Right lung (tissue), 2 donors: ENCODE measurements at regions not wholly inside any gene's neighbourhood (a gene's known extent, or its start where the extent isn't known, plus 50 kb on each side); places are given as distances from the start of the nearest gene placed in this dataset.
"Not testable (repeated sequence)": the region's sequence is repeated elsewhere in the genome, so short reads cannot be mapped to it uniquely, and the experiment has no call there.

ENCODE experiments used
- DNase-seq, 2 donors: peaks; one replicate each; pipeline ENCODE4 v3.0.0-alpha.2; 2013

DNA sequence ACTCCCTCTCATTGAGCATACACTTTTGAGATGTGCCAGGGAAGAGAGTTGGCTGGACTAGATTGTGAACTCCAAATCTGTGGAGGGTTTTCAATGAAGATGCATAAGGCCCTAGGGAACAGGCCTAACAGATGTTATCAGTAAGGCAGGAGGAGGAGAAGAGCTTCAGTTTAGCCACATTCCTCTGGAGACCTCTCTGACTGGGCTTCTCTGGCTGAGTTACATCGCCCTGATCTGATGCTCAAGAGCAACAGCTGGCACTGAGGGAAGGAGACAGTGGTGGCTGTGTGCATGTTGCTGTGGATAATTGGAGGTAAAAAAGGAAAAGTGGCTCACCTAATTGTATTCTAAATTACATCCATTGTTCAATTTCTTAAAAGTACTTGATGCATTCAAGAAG, 206.4 kb upstream of the CFAP20DC start:
- DNase-seq, result no peak

DNA sequence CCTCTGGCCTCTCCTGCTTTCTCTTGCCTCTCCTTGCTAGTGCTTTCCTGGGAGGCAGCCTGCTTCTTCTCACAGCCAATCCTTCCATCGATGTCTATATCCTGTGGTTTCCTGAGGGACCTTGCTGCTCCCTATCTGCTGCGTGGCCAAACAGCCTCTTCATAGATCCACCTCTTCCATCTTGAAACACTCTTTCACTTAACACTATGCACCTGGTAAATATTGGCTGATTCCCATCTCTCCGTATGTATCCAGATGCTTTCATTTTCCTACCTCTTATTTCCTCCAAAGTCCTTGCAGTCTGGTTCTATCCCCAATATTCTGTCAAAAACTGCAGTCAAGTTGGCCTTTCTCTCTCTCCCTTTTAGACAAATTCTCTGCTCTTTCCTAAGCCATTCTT, 205.2 kb upstream of the CFAP20DC start:
- no peak for DNase-seq

DNA sequence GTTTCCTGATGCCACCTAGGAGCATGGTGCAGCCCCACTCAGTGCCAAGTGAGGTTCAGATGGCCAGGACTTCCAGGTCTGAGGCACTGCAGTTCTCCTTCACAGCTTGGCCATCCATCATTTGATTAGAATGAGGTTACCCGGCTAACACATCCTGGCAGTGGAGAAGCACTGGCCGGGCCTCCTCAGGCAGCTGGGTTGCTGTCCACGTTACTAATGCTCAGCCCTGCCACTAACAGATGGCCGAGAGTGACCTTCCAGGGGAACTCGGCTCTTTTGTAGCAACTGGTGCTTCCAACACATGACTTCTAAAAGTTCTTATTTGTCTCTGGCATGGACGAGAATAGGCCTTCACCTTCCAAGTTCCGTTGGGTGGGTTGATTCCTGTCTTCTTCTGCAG, 204.6 kb upstream of the CFAP20DC start:
- no peak for DNase-seq

- no peak for DNase-seq
Observed at GRCh38 chr3:59253523-59253922, 203.7 kb upstream of the CFAP20DC start.

- DNase-seq, result no peak
Observed at GRCh38 chr3:59251869-59252268, 202.0 kb upstream of the CFAP20DC start.

DNA sequence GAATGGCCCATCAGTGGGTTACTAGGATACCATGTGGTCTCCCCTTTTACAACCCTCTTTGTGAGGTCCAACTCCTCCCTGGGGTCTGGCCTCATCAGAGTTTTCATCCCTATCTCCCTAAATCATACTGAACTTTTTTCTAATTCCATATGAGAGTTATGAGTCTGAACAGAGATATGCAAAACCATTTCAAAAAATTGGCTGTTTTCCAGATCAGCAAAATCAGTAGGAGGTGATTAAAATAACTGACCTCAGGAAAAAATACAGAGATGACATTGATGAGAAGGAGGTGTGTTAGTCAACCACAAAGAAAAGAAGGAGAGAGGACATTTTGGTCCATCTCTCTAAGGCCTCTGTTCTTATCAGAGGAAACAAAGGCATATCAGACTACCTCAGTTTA, 200.8 kb upstream of the CFAP20DC start:
- DNase-seq, result no peak

GRCh38 chr3:59249698-59250361, 200.0 kb upstream of the CFAP20DC start:
- DNase-seq, result peak in 1 of 2 donors; percentile 13

DNA sequence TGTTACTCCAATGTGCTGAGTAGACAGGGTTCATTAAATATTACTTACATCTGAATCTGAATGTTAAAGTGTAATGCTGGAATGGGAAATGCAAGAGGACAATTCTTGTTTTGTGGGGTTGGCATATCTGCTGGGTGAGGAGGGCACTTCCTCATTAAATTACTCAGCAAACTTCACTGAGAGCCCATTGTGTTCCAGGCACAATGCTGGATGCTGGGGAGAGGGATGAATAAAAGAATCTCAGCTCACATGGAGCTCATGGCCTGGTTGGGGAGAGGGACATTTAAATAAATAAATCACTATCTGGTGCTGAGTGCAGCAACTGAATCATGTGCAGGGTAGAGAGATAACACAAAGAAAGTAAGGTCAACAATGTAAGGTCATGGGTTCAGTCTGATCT, 199.2 kb upstream of the CFAP20DC start:
- DNase-seq, result no peak

DNA sequence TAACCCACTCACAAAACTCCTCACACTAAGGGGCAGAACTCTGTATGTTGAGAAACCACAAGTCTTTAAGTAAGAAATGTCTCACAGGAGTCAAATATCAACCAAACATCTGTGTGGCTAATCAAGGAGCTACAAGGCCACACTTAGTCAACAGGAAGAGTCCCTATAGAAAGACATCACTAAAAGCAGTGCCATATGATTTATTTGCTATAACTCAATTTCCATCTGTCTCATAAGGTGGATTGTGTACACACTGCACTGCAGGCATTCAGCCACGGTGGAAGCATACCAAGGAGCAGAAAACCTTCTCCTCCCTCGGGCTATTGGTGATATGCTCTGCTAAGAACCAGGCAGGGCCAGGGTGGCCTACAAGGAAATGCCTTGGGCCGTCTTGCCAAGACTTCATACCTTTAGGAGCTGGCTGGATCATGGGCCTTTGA, 197.6 kb upstream of the CFAP20DC start:
- no peak for DNase-seq

DNA sequence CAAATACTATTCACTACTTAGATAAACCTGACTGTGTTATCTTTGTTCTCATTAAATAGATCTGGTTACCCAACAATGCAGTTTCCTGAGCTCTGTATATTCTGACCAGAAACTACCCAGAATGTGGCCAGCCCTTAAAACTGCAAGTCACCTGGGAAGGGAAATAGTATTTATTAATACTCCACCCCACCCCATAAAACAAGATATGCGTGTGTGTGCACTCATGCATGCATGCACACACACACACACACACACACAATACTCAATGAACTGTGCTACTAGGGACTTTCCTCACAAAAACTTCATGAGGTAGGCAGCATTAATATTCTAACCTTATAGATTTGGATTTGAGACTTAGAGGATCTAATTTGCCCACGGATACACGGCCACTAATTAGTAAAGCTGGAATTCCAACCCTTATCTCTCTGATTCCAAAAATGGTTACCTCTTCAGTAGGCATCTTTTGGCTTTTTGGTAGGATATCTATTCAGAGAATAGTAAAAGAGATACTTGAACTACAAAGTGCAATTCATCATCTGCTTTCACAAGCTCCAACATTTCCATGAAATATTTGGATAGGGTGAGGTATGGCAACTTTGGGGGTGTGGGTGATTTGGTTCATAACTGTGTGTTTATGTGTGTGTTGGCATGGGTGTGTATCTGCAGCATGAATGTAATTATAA, 197.0 kb upstream of the CFAP20DC start:
- no peak for DNase-seq

DNA sequence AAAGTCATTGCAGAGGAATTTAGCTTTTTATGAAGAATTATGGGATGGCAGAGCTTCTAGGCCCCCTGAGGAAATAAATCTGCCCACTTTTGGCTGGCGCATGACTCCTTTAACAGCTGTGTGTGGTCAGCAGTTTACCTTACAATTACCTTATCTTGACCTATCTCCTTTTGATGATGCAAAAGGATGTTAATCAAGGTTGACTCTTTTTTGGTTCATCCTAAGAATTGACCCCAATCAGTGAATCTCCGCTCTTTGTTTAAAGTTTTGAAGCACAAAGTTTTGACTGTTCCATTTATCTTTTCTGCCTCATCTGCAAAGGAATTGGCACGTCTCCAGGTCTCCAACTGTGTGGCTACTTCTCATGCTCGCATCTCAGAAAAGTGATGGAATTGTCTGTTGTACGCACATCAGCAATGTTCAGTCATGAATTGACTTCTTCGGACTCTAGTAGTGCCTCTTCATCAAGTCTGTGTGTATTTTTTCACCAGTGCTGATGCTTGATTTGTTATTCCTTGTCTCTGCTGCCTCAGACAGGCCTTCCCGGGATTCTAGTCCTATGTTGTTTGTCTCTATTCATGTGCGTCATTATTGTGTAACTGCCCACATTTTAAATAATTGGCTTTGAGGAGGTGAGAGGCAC, 196.2 kb upstream of the CFAP20DC start:
- peak in 1 of 2 donors; percentile 22 for DNase-seq

DNA sequence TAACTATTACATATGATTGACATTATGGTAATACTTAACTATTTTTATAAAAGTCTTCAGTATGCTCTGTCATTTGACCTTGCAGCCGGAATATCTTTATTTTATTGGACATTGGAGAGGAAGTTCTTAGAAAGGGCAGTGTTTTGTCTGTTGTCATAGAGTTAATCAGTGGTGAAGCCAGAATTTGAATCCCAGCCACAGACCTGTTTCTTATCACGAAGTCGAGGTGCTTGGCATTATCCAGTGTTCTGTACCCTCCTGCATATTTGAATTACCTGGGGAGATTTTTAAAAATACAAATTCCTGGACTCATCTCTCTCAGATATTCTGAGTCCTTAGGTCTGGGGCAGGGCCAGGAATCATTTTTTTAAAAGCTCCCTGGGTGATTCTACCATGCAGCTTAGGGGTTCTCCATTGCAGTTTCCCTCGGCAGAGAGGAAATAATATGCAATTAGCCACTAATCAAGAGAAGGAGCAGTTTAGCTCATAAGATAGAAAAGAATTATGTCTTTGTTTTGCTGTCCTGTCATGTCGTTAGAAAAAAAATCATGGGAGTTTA, 195.6 kb upstream of the CFAP20DC start:
- DNase-seq, result no peak

- no peak for DNase-seq
Observed at GRCh38 chr3:59244343-59244742, 194.5 kb upstream of the CFAP20DC start.

DNA sequence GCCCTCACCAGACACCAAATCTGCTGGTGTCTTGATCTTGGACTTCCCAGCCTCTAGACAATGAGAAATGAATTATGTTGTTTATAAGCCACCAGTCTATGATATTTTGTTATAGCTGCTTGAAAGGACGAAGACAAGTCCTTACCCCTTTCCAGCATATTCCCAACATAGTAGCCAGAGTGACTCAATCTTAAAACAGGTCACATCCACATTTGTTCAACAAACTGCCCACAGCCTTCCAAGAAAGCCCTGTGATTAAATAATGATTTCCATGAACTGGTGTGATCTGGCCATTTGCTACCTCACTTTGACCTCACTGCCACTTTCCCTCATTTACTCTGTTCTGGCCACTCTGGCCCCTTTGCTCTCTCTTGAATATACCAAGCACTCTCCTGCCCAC, 193.7 kb upstream of the CFAP20DC start:
- DNase-seq, result no peak

- no peak for DNase-seq
Observed at GRCh38 chr3:59240666-59241255, 190.9 kb upstream of the CFAP20DC start.

GRCh38 chr3:59237121-59237520, 187.3 kb upstream of the CFAP20DC start:
- DNase-seq, result no peak

GRCh38 chr3:59235634-59236012, 185.8 kb upstream of the CFAP20DC start:
- no peak for DNase-seq

DNA sequence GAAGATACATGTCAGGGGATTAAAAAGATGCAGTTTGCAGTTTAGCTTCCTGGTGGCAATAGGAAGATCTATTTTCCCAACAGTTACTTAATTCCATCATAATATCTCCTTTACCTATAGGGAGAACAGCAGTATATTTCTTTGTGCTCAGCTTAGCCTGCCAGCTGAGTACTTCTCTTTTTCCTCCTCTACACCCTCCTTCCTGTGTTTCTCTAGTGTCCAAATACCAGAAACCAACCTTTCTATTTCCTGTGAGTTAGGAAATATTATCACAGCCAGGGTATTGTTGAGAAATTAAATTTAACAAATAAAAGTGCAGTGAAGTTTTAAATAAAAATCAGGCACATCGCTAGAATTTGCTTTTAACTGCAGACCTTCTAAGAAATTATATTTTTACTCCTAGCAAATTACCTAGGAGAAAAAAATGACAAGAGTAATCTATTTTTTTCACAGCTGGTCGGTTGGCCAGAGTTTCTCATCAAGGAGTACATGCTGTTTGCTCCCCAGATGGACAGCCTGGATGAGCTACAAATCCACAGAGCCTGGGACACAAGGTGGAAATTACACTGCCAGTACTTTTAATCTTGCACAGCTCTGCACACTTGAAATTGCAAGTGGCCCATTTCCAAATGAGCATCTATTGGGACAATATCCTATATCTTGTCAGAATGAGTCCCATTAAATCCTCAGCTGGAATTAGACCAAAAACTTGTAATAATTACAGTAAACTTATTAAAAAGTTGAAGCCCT, 185.2 kb upstream of the CFAP20DC start:
- DNase-seq, result no peak

DNA sequence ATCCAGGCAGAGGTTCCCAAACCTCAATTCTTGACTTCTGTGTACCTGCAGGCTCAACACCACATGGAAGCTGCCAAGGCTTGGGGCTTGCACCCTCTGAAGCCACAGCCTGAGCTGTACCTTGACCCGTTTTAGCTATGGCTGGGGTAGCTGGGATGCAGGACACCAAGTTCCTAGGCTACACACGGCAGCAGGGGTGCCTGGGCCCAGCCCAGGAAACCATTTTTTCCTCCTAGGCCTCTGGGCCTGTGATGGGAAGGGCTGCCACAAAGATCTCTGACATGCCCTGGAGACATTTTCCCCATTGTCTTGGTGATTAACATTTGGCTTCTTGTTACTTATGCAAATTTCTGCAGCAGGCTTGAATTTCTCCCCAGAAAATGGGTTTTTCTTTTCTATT, 180.6 kb upstream of the CFAP20DC start:
- not testable (repeated sequence) for DNase-seq

- no peak for DNase-seq
Observed at GRCh38 chr3:59213860-59214259, 164.0 kb upstream of the CFAP20DC start.

GRCh38 chr3:59212128-59212779, 162.4 kb upstream of the CFAP20DC start:
- peak in 1 of 2 donors; percentile 45 for DNase-seq
